Umbilical cord (tissue), 1 donor: ENCODE measurements at regions not wholly inside any gene's neighbourhood (a gene's known extent, or its start where the extent isn't known, plus 50 kb on each side); places are given as distances from the start of the nearest gene placed in this dataset.

Experiments
- DNase-seq: peaks from one replicate; pipeline ENCODE4 v3.0.0-alpha.2; 2015; ENCODE audit warnings: low spot score

DNA sequence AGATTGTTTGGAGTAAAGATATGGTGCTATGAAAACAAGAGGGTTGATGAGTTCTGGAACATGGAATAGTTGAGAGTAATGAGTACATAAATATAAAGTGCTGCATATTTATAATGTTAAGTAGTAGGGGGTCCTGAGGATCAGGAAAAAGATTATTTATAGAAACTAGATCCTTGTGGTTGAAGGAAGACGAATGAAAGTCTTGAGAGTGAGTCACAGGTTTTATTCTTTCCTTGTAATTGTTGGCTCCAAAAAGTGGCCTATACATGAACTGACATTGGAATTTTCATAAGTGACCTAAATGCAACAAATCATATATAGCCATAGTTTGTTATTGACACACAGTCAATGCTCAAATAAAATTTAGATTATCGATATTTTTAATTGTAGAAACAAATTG lies 440.4 kb upstream of the PRICKLE1 start:
- no peak for DNase-seq

DNA sequence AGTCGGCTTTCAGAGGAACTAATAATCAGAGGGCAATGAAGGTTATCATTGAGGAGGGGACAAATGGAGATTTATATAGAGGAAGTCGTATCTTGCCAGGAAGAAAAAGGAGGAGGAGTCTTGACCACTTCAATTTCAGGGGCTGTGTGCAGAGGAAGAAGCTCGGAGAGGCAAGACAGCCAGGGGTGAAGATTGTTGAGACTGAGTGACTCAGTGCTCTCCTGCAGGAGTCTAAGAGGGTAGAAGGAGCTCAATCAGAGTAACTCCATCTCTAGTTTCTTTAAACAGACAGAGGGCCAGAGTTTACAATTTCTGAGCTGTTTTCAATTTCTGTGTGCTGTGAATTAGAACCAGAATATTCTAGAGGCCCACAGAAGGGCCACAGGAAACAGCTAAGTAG lies 439.3 kb upstream of the PRICKLE1 start:
- no peak for DNase-seq

DNA sequence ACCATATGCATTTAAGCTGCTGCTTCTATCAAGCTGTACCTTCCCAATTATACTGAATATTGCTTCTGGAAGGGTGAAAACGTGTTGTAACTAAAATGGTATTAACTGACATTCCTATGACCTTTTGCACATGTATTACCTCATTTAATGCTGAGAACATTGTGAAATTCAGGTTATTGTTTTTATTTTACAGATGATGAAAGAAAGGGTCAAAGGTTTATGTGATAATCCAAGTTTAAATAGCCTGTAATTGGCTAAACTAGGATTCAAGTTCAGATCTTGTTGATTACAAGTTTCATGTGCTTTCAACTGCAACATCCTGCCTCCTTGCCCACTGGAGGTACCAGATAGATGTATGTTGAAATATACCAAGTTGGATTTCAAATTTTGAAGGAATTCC lies 433.3 kb upstream of the PRICKLE1 start:
- no peak for DNase-seq

DNA sequence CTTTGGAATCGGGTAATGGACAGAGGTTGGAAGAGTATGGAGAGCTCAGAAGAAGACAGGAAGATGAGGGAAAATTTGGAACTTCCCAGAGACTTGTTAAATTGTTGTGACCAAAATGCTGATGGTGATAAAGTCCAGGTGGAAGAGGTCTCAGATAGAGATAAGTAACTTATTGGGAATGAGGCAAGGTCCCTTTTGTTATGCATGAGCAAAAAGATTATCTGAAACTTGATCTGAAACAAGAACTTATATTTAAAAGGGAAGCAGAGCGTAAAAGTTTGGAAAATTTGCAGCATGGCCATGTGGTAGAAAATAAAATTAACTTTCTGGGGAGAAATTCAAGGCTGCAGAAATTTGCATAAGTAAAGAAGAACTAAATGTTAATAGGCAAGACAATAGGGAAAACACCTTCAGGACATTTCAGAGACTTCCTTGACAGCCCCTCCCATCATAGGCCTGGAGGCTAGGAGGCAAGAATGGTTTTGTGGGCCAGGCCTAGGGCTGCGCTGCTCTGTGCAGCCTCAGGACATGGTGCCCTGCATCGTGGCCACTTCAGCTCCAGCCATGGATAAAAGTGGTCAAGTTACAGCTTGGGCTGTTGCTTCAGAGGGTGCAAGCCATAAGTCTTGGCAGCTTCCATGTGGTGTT lies 425.7 kb upstream of the PRICKLE1 start:
- no peak for DNase-seq

DNA sequence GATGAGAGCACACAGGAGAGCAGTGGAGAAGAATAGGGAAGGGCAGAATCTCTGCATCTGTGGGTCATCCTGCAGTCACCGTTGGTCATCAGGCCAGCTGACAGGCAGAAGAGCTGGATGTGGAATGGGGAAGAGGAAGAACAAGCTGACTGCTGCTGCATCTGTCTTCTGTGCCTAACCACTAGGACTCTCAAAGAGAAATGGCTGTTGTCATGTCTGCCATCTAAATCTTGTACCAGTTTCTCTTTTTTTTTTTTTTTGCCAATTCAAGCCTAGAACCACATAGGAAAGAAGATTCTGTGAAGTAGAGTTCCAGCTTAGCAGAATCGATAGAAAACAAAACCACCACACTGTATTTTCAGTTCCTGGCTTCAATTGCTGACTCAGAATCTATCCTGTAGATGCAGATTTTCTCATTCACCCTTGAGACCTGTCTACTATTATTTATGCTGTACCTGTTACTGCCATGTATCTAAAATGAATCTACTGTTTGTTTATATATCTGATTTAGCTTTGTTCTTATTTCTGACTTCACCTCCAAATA lies 421.9 kb upstream of the PRICKLE1 start:
- no peak for DNase-seq

DNA sequence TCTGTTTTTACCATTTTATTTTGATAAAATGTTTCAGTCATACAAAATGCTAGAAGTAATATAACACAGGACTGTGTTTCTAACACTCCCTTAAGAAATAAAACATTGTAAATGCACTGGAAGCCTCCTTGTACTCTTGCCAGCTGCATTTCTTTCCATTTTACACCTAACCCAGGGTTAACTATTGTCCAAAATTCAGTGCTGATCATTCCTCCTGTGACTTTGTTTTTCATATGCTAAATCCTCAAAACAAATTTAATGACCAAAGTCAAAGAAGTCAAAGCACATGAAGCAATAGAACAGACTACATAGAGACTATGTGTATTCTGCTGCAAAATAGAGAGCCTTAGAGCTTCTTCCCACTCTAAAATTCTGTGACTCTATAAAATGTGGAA lies 420.3 kb upstream of the PRICKLE1 start:
- no peak for DNase-seq

DNA sequence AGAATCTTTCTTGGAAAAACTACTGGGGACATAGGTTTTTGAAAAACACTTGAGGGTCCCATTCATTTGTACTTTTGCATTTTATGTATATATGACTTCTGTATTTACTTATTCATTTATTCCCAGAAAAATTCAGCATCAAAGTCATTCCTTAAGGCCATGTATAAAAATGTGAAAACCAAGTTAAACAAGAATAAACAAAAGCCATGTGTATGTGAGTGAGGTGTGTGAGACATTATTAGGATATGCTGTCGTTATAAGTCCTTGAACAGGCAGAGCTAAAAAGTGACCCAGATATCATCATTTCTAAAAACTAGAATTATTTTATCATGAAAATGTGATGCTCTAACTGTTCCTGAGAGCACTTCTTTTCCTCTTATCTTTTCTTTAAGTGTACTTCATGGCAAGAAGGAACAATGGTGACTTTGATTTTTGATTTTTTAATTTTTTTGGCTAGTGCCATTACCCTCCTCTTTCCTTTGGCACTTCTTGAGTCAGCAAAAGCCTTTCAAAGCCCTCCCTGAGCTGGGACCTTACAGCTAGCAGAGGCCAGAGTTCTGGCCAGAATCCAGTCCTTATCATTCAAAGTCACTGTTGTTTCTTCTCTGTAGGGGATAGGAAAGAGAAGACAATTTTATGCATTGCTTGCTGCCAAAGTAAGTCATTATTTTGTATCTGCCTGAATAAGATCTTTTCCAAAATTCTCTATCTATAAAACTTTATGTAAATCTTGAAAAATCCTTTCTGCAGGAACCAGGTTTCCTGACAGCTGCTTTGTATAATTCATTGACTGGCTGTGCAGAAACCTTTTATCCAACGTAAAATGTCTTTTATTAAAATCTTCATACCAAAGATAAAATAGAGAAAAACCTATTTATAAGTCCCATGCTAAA lies 419.7 kb upstream of the PRICKLE1 start:
- peak; percentile 94 for DNase-seq

DNA sequence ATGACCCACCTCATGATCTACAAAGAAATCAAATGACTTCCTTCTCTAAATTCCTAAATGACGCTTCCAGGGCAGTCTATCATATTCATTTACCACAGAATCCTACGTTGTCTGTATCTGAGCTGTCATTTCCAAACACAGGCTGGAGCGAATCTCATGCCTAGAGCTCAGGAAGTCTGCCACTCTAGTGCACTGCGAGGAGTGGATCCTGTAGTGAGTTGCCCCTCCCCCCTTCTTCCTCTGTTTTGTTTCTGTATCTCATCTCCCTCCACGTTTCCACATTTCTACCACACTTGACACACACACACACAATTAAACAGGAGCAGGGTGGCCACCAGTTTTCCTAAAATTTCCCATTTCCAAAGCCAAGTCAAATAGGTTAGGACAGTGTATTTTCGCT lies 415.4 kb upstream of the PRICKLE1 start:
- no peak for DNase-seq

DNA sequence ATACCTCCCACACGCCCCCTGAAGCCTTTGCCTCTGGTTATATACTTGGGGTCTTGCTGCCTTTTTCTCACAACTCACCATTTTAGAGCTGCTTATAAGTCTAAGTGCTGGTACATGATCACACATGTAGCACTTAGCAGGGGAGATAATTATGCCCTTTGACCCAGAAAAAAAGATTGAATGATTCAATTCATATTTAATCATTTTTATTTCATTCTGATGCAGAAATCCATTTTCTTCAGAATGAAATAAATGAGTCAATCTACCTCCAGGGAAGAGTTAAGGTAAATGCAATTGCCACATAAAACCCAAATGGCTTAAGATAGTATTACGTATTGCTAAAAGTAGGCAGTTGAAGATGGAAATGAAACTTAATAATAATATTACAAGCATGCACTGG lies 414.6 kb upstream of the PRICKLE1 start:
- no peak for DNase-seq

DNA sequence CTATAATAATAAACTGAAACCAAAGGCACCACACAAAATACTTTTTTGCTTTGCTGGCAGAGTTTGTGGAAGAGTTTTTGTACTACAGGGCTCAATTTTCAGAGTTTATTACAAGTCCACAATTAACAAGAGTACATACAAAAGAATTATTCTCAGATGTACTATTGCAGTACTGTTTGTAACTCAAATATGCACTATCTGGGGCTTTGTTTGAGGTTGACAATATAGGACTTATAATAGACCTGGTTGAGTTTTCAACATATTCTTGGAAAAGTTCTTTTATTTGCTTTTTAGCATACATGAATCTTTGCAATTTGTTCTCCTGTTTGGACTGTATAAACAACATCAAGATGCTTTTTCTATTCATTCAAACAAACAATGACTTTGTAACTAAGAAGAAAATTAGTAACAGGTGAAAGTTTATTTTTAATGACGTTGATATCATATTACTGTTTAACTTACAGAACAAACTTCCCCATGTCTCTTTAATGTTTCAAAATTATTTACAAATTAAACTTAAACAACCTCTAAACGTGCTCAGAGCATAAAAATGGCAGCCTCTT lies 407.4 kb upstream of the PRICKLE1 start:
- DNase-seq, result no peak

DNA sequence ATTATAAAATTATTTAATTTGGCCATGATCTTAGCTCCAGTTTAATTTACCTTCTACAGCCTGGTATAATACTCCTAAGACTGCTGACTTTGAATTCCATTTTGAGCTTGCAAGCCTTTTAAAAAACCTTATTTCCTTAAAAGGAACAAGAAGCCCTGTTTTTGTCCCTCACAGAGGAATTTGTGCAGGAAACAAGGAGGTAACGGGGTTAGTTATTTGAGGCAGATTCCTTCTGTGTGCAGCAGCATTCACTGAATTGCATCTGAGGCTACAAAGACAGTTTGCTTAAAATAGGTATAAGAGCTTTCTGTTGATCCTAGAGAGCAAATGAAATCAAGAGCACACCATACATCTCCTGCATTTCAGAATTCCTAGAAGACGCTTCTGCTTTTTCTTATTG lies 403.3 kb upstream of the PRICKLE1 start:
- peak; percentile 64 for DNase-seq

DNA sequence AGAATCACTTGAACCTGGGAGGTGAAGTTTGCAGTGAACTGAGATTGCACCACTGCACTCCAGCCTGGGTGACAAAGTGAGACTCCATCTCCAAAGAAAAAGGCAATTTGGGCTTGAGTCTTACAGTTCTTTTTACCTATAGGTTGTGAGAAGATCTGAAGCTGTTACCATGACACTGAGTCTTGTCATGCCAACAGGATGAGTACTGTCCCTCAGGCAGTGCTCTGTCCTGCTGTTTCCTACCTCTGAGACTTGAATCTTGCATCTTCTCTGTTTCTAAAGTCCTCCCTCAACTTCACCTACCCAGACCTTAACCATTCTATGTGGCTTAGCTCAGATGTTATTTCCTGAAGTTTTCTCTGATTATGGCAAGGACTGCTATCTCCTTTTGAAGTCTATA lies 400.8 kb upstream of the PRICKLE1 start:
- no peak for DNase-seq

DNA sequence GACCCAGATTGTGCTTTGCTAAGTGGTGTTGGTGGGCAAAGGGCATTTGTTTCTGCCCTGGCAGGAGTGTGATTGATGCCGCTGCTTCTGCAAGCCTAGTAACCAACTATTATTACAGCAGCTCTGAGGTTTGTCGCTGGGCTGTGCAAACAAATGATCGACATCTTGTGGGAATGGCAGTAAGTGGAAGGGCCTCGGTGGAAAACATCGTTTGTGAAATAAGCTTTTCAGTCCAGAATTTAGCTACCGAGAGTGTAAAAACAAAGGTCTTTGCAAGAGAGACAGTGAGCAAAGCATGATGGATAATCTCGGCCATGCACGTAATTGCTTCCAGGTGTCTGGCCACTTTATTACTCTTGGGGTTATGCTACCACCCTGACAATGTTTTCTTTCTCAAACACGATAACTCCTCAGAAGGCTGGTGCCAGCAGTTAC lies 397.7 kb upstream of the PRICKLE1 start:
- no peak for DNase-seq

DNA sequence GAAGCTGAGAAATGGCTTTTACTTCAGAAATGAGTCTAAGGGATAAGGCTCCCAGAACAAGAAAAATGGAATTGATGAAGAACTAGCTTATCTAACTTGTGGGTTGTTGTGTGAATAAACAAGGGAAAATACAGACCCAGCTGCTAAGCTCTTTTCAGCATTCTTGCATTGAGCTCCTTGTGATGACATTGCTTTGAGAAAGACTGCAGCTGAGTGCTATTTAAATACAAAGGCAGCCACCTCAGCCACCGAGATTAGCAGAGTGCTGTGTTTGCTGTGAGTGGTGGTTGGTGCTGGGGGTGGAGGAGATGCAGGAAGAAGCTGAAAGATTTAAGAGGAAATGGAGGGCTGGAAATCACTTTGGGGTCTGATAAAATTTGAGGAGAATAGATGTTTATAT lies 396.0 kb upstream of the PRICKLE1 start:
- peak; percentile 35 for DNase-seq

DNA sequence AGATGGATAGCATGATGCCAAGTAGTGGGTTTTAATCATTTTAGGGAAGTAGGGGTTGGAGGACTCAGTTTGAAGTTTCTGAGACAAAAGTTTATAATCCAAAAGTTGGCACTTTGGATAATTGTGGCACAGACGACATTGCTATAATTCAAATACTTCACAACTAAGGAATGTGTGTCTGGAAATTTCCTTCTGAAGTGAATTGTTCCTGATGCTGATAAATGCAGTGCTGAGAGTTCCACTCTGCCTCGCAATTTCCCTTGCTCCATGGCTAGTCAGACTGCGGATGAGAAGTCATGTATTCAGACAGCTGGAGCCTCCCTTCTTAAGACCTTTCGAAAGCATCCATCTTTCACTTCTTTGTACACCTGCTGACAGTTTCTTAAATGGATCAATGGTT lies 393.3 kb upstream of the PRICKLE1 start:
- DNase-seq, result peak; percentile 39

DNA sequence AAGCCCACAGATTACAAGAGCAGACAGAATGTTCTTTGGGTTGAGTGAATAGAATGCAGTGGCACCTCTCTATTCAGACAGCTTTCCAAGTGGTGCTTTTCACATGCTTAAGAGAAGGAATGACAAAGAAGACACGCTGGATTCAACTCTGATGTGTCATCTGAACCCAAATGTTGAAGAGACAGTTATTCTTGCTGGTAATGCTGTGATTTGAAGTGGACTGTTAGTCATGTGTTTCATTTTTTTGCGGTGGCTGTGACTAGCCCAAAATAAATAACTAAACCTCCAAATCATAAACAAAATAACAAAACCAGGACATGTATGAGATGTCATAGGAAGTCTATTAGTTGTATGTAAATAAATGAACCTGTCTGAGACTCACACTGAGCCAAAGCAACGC lies 391.8 kb upstream of the PRICKLE1 start:
- no peak for DNase-seq

DNA sequence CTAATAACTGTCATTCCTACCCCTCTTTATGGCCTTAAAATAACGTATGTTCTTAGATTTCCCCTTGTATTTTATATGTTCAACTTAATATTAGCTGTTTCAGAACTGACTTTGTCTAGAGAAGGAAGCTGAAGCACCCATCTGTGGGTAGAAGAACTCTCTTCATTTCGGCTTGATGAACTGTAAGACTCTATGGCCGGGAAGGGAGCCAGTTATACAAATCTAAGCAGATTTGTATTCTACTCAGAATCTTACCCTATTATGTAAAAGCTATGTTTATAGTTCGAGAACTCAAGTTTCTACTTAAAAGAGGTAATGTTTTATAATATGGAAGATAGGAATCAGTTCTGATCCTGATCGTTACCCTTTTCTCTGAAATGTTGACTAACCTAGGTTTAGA lies 390.9 kb upstream of the PRICKLE1 start:
- DNase-seq, result no peak

DNA sequence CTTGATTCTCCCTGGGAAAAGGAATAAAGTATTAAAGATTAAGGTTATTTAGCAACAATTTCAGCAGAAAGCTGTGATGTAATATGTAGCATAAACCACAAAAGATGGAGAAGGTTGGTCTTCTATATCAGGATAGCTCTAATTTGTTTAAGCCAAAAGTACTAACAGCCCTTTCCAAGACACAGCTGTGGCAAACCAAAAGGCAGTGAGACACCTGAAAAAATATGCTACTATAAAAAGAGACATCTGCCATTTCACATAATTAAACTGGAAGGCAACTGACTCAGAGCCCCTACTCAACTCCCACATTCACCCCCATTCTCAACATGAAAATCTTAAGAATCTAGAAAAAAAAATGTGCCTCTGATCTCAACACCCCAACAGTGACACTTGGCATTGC lies 390.2 kb upstream of the PRICKLE1 start:
- DNase-seq, result no peak

DNA sequence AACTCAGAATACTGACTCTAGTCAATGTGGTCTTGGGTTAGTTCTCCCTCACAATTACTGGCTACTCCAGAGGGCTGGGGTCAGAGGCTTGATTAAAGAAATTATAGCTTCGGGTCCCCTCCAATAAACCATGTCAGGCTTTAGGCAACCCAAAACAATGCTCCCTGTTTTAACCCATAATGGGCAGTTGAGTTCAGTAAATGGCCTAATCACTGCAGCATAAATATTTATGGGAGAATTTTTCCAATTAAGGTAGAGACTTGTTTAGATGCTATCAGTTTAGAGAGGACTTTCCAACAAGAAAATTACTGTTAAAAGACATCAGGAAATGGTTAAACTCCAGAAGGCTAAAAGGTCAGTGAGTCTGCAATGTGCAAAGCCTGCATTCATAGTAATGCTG lies 389.2 kb upstream of the PRICKLE1 start:
- no peak for DNase-seq

DNA sequence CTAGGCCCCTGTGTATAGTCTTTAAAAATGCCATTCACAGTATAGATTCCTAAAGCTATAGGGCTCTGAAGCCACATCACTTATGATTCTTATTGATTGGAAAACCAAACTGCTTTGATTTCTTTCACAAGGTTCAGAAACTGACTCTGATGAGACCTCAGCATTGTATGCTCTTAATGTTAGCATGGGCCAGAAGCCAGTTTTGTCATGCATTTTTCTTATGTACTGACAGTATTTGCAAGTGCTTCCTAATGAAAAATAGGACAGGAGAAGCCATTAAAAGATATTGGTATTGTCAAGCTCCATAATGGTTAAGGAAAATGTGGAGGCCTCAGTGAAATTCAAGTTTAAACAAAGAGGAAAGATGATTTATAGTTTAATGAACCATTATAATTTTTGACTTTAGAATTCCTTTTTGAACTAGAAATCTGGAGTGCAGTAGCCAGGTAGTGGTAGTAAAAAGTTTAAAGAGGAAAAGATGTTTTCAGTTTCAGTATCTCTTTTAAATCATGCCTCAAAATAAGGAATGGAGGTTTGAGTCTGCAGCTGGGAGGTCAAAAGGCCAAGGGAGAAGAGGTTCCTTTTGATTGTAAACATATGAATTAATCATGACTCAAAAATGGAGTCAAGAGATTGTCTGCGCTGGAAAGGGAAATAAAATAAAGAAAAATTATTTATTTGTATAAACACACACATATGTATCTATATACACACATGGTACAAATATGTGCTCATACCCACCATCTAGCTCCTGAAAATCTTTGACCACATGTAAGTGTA lies 388.1 kb upstream of the PRICKLE1 start:
- DNase-seq, result no peak

DNA sequence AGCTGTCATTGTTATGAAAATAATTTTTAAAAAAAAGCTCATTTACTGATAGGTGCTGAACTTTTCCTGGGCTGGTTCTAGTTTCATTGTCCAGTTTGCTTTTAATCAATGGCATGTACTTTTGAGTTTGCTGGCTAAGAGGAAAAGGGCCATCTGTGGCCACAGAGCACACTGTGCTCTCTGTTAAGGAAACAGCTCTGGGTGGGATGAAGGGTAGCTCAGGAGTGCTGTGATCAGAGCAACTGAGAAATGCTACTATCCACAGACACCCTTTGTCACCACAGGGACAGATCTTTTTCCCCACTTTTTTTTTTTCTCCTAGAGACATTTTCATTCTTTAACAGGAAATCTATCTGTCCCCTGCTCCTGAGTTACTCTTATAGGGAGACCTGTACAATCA lies 387.1 kb upstream of the PRICKLE1 start:
- DNase-seq, result no peak

DNA sequence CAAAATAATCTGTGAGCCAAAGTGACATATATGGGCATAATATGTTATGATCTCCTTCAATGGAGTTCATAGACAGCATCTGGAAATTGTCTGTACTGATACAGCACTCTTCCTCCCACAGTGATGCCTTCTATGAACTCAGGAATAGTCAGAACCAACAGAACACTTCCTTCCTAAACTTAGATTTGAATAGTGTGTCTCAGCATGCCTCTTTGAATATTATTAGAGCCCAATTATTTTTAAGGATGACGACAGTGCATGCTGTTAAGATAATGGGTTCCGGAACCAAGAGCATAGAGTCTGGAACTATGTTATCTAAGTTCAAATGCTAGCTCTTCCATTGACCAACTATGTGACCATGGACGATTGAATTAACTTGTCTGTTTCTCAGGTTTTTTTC lies 386.6 kb upstream of the PRICKLE1 start:
- no peak for DNase-seq
